GM11168 (cell line): ENCODE measurements at regions not wholly inside any gene's neighbourhood (a gene's known extent, or its start where the extent isn't known, plus 50 kb on each side); places are given as distances from the start of the nearest gene placed in this dataset.
"Not testable (repeated sequence)": the region's sequence is repeated elsewhere in the genome, so short reads cannot be mapped to it uniquely, and the experiment has no call there.

Experiments
- in situ Hi-C: fragments of 300-500 bp; cut with MboI; formaldehyde crosslinking; loops from one replicate; pipeline ENCODE4 v1.12.0; 2022; ENCODE audit warnings: low sequenced_read_pairs; ENCODE audit not compliant: unreplicated experiment

GRCh38 chr18:45335282-45336043 lies 279.8 kb upstream of the SLC14A2 start:
- in situ Hi-C loops, result no loop called here

DNA sequence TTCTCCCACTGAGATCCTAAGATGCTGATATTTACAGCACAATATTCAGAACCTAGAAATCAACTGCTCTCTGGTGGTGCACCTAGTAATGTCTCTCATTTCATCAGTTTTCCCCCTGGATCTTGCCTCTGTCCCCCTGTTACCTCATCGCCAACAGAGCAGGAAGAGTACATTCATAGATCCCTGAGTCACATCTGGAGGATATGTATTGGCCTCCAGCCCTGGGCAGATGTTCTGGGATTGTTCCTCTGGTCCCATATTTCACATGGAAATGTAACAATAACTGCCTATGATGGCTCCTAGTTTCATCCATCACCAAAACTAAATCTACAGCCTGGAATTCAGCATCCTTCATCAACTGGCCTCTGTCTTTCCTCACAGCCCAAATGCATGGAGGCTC lies 278.8 kb upstream of the SLC14A2 start:
- in situ Hi-C loops, result no loop called here

DNA sequence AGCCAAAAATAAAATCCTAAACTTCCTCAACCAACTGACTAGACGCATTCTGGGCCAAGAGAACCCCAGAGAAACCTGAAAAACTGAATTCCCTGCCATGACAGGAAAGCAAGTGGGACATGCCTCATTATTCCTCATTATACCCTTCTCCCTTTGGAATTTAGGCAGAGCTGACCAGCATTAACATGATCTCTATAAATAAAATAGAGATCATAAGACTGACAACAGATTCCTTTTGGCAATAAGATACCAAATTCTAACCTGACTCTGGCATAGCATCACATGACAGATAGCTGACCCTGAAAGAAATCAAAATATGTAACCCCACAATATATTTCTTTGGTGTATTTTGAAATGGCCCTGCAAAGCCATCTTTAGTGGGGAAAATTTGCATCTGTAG lies 277.8 kb upstream of the SLC14A2 start:
- in situ Hi-C loops, result no loop called here

DNA sequence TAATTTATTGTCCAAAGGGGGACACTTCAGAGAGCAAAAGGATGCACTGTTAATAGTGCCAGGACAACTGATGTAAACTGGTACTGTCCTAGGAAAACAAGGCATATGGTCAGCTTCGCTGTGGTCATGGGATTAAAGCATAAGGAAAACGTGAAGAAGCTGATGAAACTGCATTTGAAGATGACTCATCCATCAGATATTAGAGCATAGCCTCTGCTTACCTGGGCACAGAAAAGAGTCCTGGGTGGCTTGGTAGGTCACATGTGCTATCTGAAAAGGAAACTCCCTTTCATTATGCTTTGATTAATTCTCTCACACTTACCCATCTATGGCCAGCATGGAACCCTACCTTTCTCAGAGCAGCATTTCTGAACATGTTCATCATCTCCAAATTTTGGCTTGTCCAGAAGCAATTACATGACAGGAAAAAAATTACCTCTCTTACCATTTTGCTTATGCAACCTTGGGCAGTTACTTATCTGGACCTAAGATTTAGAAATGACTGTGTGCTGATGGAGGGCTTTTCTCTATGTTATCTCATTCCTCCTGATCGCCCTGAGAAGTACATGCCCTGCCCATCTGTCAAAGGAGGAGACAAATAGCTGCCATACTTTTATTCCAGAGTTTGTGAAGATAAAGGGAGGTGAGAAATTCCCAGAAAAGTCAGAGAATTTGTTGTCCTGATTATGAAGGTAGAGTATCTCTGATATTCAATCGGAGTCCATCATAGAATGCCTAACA lies 275.3 kb upstream of the SLC14A2 start:
- in situ Hi-C loops, result no loop called here

- in situ Hi-C loops, result no loop called here
Measured at GRCh38 chr18:45340884-45341283, 274.4 kb upstream of the SLC14A2 start.

- in situ Hi-C loops, result no loop called here
Measured at GRCh38 chr18:45341454-45341853, 273.8 kb upstream of the SLC14A2 start.

GRCh38 chr18:45342166-45342565 lies 273.1 kb upstream of the SLC14A2 start:
- in situ Hi-C loops, result no loop called here

DNA sequence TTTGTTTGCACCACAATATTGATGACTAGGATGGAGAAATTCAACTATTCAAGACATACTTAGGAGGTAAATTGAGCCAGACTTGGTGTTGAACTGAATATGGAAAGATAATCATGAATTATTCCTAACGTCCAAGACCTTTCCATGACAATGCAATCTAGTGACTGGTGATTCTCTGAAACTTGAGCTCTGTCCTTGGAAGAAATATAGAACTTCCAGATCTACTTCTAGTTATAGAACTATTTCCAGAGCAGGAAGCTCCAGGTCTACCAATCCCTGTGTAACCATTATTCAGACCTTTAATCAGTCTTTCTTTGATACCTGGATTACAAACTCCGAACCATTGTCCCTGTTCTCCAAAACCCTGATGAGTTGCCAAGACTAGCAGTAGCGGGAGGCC lies 272.6 kb upstream of the SLC14A2 start:
- in situ Hi-C loops, result no loop called here

GRCh38 chr18:45343365-45343764 lies 271.9 kb upstream of the SLC14A2 start:
- in situ Hi-C loops, result no loop called here

- in situ Hi-C loops, result not testable (repeated sequence)
Measured at GRCh38 chr18:45344680-45345079, 270.6 kb upstream of the SLC14A2 start.

DNA sequence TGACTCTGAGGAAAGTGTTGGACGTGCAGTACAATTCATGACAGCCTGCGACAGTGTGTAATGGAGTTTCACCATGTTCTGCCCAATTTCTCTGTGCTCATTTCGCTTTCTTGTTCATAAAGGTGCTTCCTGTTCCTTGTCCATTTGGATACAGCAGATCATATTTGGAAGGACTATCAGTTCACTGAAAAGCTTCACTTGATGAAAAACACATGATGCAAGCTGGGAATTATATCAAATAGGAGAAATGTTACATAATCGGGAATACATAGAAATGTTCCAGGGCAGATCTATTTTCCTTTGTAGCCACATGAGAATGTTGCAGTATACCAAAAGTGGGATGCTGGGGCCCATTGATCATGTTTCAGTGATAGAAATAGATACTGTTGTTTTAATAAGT lies 266.3 kb upstream of the SLC14A2 start:
- in situ Hi-C loops, result no loop called here

DNA sequence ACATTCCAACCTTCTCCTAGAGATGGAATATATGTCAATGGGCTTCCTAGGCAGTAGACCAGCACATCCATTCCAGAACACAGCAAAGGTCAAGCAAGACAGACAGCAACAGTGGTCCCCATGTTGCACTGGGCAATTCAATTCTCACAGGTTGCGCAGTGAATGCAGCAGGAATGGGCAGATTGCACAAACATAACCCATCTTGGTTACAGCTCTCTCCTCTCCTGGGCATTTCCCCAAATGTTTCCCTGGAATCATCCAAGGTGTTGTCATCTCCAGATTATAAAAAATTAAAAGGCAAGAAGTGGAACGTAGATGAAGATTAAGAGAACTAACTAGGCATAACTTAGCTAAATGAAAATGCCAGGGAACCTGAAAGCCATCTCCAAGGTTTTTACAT lies 265.8 kb upstream of the SLC14A2 start:
- in situ Hi-C loops, result no loop called here

- in situ Hi-C loops, result no loop called here
Measured at GRCh38 chr18:45350404-45351156, 264.7 kb upstream of the SLC14A2 start.

GRCh38 chr18:45352874-45353273 lies 262.4 kb upstream of the SLC14A2 start:
- in situ Hi-C loops, result no loop called here

GRCh38 chr18:45353530-45353929 lies 261.7 kb upstream of the SLC14A2 start:
- in situ Hi-C loops, result no loop called here

DNA sequence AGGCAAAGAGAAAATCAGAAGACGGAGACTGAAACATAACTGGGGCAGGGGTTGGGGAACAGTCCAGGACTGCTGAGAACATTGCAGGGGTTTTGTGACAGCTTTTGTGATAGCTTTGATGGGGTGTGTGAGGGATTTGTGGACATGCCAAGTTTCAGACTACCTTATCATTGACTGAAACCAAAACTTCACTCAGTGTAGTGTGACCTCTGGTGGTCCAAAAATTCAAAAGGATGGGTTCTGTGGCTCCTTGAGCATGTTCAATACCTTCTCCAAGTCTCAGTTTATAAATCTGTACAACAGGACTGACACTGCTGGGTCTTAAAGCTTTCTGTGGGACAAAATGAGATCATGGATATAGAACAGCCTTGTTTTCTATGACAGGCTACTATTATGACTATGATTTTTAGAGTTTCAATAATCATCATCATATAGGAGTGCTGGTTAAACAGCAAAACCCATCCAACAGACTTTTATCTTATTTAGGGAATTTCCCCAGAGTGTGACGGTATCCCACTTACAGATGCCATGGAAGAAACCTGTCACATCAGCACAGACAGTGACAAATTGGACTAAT lies 259.2 kb upstream of the SLC14A2 start:
- in situ Hi-C loops, result no loop called here

DNA sequence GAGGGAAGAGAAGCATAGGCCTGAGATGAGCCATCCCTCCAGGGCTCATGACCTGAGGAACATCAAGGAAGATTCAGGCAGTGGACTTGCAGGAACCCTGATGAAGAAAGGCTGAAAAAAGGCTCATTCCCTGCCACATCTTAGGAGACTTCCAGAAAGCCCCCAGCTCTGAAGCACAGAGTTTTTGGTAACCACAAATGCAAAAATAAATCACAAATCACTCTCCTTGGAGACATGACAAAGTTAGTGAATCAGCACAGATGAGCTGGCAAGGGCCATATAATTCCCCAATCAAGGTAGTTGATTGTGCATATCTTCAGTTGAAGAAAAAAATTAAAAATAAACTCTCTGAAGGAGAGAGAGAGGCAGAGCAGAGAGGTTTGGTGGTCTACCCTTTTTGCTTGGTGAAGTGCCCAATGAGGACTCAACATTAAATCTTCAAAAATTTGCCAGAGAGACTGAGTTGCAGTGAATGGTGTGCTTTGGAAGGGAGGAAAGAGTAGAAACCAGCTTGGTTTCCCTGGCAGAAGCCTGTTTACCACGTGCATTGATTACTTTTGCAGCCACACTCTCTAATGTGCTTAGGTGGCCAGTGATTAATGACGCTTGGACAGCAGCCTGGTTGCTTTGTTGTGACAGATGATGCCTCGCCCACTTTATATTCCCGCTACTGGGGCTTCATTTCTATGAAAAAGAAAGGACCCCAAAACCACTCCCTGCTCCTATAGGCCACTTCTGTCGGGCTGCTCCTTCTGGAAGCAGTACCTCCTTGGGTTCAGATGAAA lies 257.4 kb upstream of the SLC14A2 start:
- in situ Hi-C loops, result no loop called here

- in situ Hi-C loops, result no loop called here
Measured at GRCh38 chr18:45359275-45360009, 255.8 kb upstream of the SLC14A2 start.

DNA sequence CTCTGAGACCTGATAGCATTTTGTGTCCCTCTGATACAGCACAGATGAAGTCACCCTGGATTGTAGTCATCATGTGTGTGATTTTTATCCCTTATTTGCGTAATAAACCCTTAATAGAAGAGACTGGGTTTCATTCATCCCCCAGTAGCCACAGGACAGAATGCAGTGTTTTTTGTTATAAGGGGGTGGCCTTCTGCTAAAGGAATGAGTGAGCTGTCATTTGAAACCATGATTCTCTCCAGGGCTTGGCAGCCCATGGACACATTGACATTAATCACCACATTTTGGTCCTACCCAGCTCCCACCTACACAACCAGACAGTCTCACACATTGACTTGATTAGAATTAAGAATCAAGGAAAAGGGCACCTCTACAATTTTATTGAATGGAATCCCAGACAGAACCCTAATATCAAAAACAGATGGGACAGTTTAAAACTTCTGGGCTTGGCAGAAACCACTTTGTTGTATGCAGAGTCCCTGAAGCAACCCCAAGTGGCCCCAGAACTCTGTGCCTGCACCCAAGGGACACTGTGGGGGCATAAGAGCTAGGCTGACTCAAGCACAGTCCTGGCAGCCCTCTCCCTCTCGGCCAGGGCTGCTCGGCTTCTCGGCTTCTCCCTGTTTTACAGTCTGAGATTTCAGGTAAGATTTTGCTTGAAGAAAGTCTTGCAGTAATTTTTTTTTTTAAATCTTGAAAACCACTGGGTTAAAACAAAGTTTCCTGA lies 254.0 kb upstream of the SLC14A2 start:
- in situ Hi-C loops, result no loop called here
